ENCODE measurements at regions not wholly inside any gene's neighbourhood (a gene's known extent, or its start where the extent isn't known, plus 50 kb on each side); places are given as distances from the start of the nearest gene placed in this dataset.

GRCh38 chr10:42980553-42981357 lies 96.1 kb upstream of the RET start:
- no peak overlapping the region for H3K27ac ChIP-seq
- TF ChIP-seq, protein P1, sequence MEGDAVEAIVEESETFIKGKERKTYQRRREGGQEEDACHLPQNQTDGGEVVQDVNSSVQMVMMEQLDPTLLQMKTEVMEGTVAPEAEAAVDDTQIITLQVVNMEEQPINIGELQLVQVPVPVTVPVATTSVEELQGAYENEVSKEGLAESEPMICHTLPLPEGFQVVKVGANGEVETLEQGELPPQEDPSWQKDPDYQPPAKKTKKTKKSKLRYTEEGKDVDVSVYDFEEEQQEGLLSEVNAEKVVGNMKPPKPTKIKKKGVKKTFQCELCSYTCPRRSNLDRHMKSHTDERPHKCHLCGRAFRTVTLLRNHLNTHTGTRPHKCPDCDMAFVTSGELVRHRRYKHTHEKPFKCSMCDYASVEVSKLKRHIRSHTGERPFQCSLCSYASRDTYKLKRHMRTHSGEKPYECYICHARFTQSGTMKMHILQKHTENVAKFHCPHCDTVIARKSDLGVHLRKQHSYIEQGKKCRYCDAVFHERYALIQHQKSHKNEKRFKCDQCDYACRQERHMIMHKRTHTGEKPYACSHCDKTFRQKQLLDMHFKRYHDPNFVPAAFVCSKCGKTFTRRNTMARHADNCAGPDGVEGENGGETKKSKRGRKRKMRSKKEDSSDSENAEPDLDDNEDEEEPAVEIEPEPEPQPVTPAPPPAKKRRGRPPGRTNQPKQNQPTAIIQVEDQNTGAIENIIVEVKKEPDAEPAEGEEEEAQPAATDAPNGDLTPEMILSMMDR (conservative IDR thresholded peaks at IDR 0.05) = no peak

- TF ChIP-seq, protein P1 (conservative IDR thresholded peaks at IDR 0.05) = no peak
- TF ChIP-seq ZFX (IDR thresholded peaks at IDR 0.05) = no peak
- no peak overlapping the region for H3K27ac ChIP-seq
Observed at GRCh38 chr10:42981358-42982236, 95.3 kb upstream of the RET start.

DNA sequence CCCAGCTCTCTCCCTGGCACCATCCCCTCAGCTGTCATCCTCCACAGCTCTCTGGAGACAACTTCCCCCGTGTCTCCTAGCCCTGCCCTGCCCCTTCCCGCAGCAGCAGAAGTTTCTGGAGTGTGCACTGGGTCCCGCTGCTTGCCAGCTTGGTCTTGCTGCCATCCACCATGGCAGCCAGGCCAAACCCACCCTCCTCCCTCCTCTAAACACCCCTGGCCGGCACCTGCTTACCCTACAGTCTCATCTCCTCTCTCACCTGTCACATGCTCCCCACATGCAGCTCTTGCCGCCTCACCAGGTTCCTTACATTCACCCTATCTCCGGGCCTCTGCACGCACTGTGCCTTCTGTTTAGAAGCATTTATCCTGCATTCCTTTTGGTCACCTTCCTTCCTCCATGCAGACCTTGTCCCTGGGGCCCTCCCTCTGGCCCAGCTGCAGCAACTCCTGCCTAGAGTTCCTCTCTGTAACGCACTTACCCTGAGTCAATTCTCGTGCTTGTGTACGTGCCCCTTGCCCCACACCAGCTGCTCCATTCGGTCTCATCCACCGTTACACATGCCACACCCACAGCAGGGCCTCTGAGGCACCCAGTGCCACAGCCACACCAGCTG lies 93.9 kb upstream of the RET start:
- H3K27ac ChIP-seq = no peak overlapping the region

GRCh38 chr10:42983591-42983990 lies 93.3 kb upstream of the RET start:
- TF ChIP-seq ZFX (IDR thresholded peaks at IDR 0.05) = no peak
- TF ChIP-seq, protein P1 (conservative IDR thresholded peaks at IDR 0.05) = no peak
- no peak overlapping the region for H3K27ac ChIP-seq

More for the DNA sequence above, 93.9 kb upstream of the RET start:
- TF ChIP-seq ZFX (IDR thresholded peaks at IDR 0.05) = no peak
- TF ChIP-seq, protein P1 (conservative IDR thresholded peaks at IDR 0.05) = no peak

- no peak overlapping the region for H3K27ac ChIP-seq
- TF ChIP-seq ZFX (IDR thresholded peaks at IDR 0.05) = no peak
- TF ChIP-seq, protein P1 (conservative IDR thresholded peaks at IDR 0.05) = no peak
Observed at GRCh38 chr10:42984035-42984610, 92.7 kb upstream of the RET start.

DNA sequence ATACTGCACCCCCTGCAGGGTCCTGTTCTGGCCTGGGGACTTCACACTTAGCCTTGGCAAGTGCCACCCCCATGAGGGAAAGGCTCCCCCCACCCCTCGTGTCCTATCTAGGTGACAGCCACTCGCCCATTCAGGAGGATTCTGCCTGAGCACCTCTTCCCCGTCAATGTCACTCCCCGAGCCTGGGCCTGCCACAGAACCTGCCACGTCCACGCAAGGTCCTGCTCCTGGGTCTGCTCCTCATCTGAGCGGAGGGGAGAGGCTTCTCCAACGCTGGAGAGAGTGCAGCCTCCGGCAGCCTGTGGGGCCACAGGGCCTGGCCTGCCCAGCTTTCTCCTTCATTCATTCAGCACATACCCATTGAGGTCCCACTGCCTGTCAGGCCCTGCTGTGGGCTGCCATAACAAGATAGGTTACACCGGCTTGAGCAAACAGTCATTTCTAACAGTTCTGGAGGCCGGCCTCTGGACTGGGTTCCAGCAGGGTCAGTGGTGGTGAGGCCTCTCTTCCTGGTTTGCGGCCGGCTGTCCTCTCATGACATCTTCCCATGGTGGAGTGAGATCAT lies 92.0 kb upstream of the RET start:
- H3K27ac ChIP-seq = no peak overlapping the region
- TF ChIP-seq, protein P1 (conservative IDR thresholded peaks at IDR 0.05) = no peak
- no peak for TF ChIP-seq ZFX (IDR thresholded peaks at IDR 0.05)
